C4-2B (cell line): ENCODE measurements at regions not wholly inside any gene's neighbourhood (a gene's known extent, or its start where the extent isn't known, plus 50 kb on each side); places are given as distances from the start of the nearest gene placed in this dataset.

ENCODE experiments used
- CTCF ChIP-seq: fragments of 450-650 bp; conservative IDR thresholded peaks from 2 replicates; pipeline ENCODE4 v1.5.1; 2017; ENCODE audit warnings: mild to moderate bottlenecking
- ZFX ChIP-seq: fragments of 450-650 bp; IDR thresholded peaks from 2 replicates; pipeline ENCODE4 v1.6.1; 2017

GRCh38 chr2:156864325-156864724 is 393.2 kb upstream of the GALNT5 start:
- no peak for TF ChIP-seq CTCF
- TF ChIP-seq ZFX = no peak
